ENCODE measurements at regions not wholly inside any gene's neighbourhood (a gene's known extent, or its start where the extent isn't known, plus 50 kb on each side); places are given as distances from the start of the nearest gene placed in this dataset.

GRCh38 chr5:162496100-162496808 is 428.7 kb downstream of the GABRG2 start:
- TF ChIP-seq EZH2 (IDR thresholded peaks at IDR 0.05; ENCODE audit: borderline replicate concordance), result no peak
- TF ChIP-seq CTCF (IDR thresholded peaks at IDR 0.05; ENCODE audit: poor library complexity), result no peak
- TF ChIP-seq EZH2phosphoT487 (IDR thresholded peaks at IDR 0.05; ENCODE audit: low read depth, severe bottlenecking, unreplicated experiment), result no peak
- H3K36me3 ChIP-seq (replicated peaks; ENCODE audit: insufficient read depth, low read depth), result no peaks in the 10 kb centered on the region
- no peaks in the 10 kb centered on the region for H3K4me1 ChIP-seq (ENCODE audit: insufficient read depth)
- no peak overlapping the region for H2AFZ ChIP-seq
- H3K9me2 ChIP-seq (replicated peaks; ENCODE audit: insufficient read depth), result no peaks in the 10 kb centered on the region
- H3K27me3 ChIP-seq, result no peaks in the 10 kb centered on the region
- DNase-seq (ENCODE audit: low spot score), result no peak
- no peaks in the 10 kb centered on the region for H4K20me1 ChIP-seq (ENCODE audit: insufficient read depth, poor library complexity, severe bottlenecking)
- WGBS (ENCODE audit: low lambda C conversion rate, missing lambda C conversion rate), result 87% methylated on average over 5 of the region's 5 CpGs
- no peak overlapping the region for H3K4me2 ChIP-seq
- no peaks in the 10 kb centered on the region for H3K79me2 ChIP-seq
- H3K9me3 ChIP-seq (ENCODE audit: low read depth), result no peaks in the 10 kb centered on the region
- H3K27ac ChIP-seq, result no peak overlapping the region
- H3K4me3 ChIP-seq, result no peak overlapping the region

- H3K9me2 ChIP-seq (replicated peaks; ENCODE audit: insufficient read depth), result no peaks in the 10 kb centered on the region
- H4K20me1 ChIP-seq (ENCODE audit: insufficient read depth, poor library complexity, severe bottlenecking), result no peaks in the 10 kb centered on the region
- H3K9me3 ChIP-seq (ENCODE audit: low read depth), result no peaks in the 10 kb centered on the region
- TF ChIP-seq CTCF (IDR thresholded peaks at IDR 0.05; ENCODE audit: poor library complexity), result no peak
- TF ChIP-seq EZH2phosphoT487 (IDR thresholded peaks at IDR 0.05; ENCODE audit: low read depth, severe bottlenecking, unreplicated experiment), result no peak
- TF ChIP-seq EZH2 (IDR thresholded peaks at IDR 0.05; ENCODE audit: borderline replicate concordance), result no peak
- 84% methylated on average over 3 of the region's 3 CpGs for WGBS (ENCODE audit: low lambda C conversion rate, missing lambda C conversion rate)
- H3K27ac ChIP-seq, result no peak overlapping the region
- H3K4me2 ChIP-seq, result no peak overlapping the region
- no peaks in the 10 kb centered on the region for H3K27me3 ChIP-seq
- no peak for DNase-seq (ENCODE audit: low spot score)
- no peaks in the 10 kb centered on the region for H3K4me1 ChIP-seq (ENCODE audit: insufficient read depth)
- no peak overlapping the region for H2AFZ ChIP-seq
- no peaks in the 10 kb centered on the region for H3K79me2 ChIP-seq
- H3K36me3 ChIP-seq (replicated peaks; ENCODE audit: insufficient read depth, low read depth), result no peaks in the 10 kb centered on the region
- no peak overlapping the region for H3K4me3 ChIP-seq
Observed at GRCh38 chr5:162497455-162497854, 429.9 kb downstream of the GABRG2 start.

GRCh38 chr5:162502780-162503179 is 435.2 kb downstream of the GABRG2 start:
- Histone ChIP-seq H3K27ac (no peak overlapping the region), H2AFZ (no peak overlapping the region), H3K79me2 (no peaks in the 10 kb centered on the region), H3K9me3 (ENCODE audit: low read depth) (no peaks in the 10 kb centered on the region), H3K36me3 (replicated peaks; ENCODE audit: insufficient read depth, low read depth) (no peaks in the 10 kb centered on the region), H4K20me1 (ENCODE audit: insufficient read depth, poor library complexity, severe bottlenecking) (no peaks in the 10 kb centered on the region), H3K9me2 (replicated peaks; ENCODE audit: insufficient read depth) (no peaks in the 10 kb centered on the region), H3K4me3 (no peak overlapping the region), H3K4me2 (no peak overlapping the region), H3K27me3 (no peaks in the 10 kb centered on the region), H3K4me1 (ENCODE audit: insufficient read depth) (no peaks in the 10 kb centered on the region)
- 82% methylated on average over 3 of the region's 3 CpGs for WGBS (ENCODE audit: low lambda C conversion rate, missing lambda C conversion rate)
- no peak for DNase-seq (ENCODE audit: low spot score)
- TF ChIP-seq EZH2 (IDR thresholded peaks at IDR 0.05; ENCODE audit: borderline replicate concordance) (no peak), EZH2phosphoT487 (IDR thresholded peaks at IDR 0.05; ENCODE audit: low read depth, severe bottlenecking, unreplicated experiment) (no peak), CTCF (IDR thresholded peaks at IDR 0.05; ENCODE audit: poor library complexity) (no peak)
